Brain microvascular endothelial cell (primary cell): ENCODE measurements at regions not wholly inside any gene's neighbourhood (a gene's known extent, or its start where the extent isn't known, plus 50 kb on each side); places are given as distances from the start of the nearest gene placed in this dataset.

Experiments used
- DNase-seq: peaks from one replicate; pipeline ENCODE4 v3.0.0-alpha.2; 2020
- H3K27ac ChIP-seq: fragments of 250-450 bp; sonication (Bioruptor Pico); 2 replicates; pipeline ENCODE4 v1.5.1; 2020; ENCODE audit warnings: mild to moderate bottlenecking, moderate library complexity
- H3K27me3 ChIP-seq: fragments of 250-450 bp; sonication (Bioruptor Pico); replicated peaks from 2 replicates; pipeline ENCODE4 v1.5.1; 2020; ENCODE audit warnings: mild to moderate bottlenecking
- H3K36me3 ChIP-seq: fragments of 250-450 bp; sonication (Bioruptor Pico); replicated peaks from 2 replicates; pipeline ENCODE4 v1.5.1; 2020; ENCODE audit warnings: mild to moderate bottlenecking
- H3K4me3 ChIP-seq: 2 replicates; pipeline ENCODE4 v1.5.1; 2011; ENCODE audit warnings: low read depth, mild to moderate bottlenecking, control low read depth, low read length, moderate library complexity
- in situ Hi-C: cut with HindIII; loops from 2 replicates; pipeline ENCODE4 v1.10.0; 2017; ENCODE audit warnings: low sequenced_read_pairs, low pct_ligation_motif_present
- TF ChIP-seq, protein P1 (sequence below): IDR thresholded peaks from 2 replicates; pipeline ENCODE4 v1.5.1; 2011; ENCODE audit warnings: low read depth, mild to moderate bottlenecking, moderate library complexity, low read length, control low read depth, inconsistent platforms; ENCODE audit errors: missing control alignments

DNA sequence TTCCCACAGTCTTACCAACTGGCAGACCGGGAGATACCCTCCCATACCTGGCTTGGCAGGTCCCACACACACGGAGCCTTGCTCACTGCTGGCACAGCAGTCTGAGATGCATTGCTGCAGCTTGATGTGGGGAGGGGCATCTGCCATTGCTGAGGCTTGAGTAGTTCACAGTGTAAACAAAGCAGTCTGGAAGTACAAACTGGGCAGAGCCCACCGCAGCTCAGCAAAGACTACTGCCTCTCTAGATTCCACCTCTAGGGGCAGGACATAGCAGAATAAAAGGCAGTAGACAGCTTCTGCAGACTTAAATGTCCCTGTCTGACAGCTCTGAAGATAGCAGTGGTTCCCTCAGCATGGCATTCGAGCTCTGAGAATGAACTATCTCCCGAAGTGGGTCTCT, 69.6 kb upstream of the RELN start:
- TF ChIP-seq, protein P1, sequence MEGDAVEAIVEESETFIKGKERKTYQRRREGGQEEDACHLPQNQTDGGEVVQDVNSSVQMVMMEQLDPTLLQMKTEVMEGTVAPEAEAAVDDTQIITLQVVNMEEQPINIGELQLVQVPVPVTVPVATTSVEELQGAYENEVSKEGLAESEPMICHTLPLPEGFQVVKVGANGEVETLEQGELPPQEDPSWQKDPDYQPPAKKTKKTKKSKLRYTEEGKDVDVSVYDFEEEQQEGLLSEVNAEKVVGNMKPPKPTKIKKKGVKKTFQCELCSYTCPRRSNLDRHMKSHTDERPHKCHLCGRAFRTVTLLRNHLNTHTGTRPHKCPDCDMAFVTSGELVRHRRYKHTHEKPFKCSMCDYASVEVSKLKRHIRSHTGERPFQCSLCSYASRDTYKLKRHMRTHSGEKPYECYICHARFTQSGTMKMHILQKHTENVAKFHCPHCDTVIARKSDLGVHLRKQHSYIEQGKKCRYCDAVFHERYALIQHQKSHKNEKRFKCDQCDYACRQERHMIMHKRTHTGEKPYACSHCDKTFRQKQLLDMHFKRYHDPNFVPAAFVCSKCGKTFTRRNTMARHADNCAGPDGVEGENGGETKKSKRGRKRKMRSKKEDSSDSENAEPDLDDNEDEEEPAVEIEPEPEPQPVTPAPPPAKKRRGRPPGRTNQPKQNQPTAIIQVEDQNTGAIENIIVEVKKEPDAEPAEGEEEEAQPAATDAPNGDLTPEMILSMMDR: no peak
- Histone ChIP-seq H3K27ac (no peak overlapping the region), H3K4me3 (no peak overlapping the region), H3K27me3 (no peaks in the 10 kb centered on the region), H3K36me3 (no peaks in the 10 kb centered on the region)
- in situ Hi-C loops: no loop called here
- DNase-seq: no peak

DNA sequence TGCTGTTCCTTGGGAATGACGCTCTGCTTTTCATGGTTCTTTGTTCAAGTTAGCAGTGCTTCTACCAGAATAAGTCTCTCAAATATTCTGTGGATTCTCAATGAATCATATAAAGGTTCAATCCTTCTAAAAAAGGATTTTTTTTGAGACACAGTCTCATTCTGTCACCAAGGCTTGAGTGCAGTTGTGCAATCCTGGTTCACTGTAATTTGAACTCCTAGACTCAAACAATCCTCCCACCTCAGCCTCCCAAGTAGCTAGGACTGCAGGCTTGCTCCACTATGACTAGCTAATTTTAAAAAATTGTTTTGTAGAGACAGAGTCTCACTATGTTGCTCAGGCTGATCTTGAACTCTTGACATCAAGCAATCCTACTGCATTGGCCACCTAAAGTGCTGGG, 64.9 kb upstream of the RELN start:
- Histone ChIP-seq H3K27me3 (no peaks in the 10 kb centered on the region), H3K27ac (no peak overlapping the region), H3K36me3 (no peaks in the 10 kb centered on the region), H3K4me3 (no peak overlapping the region)
- TF ChIP-seq, protein P1: no peak
- DNase-seq: no peak
- in situ Hi-C loops: no loop called here

DNA sequence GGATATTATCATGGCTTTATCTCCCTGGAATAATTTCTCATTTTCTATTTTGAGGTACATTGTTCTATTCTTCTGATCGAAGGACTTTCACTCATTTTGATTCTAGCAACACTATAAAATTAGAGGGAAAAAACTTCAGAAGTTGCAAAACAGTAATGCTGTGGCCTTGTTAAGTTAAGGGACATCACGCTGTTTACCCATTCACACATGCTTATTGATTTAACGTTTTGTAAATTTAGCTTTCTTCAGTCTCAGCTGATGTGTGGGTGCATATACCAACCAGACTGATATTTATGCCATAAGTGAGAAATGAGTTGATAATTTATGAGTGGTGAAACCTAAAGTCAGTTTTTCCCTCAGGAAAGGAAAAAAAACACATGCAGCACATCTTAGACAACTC, 63.5 kb upstream of the RELN start:
- Histone ChIP-seq H3K27ac (no peak overlapping the region), H3K36me3 (no peaks in the 10 kb centered on the region), H3K4me3 (no peak overlapping the region), H3K27me3 (no peaks in the 10 kb centered on the region)
- TF ChIP-seq, protein P1: no peak
- in situ Hi-C loops: no loop called here
- no peak for DNase-seq

DNA sequence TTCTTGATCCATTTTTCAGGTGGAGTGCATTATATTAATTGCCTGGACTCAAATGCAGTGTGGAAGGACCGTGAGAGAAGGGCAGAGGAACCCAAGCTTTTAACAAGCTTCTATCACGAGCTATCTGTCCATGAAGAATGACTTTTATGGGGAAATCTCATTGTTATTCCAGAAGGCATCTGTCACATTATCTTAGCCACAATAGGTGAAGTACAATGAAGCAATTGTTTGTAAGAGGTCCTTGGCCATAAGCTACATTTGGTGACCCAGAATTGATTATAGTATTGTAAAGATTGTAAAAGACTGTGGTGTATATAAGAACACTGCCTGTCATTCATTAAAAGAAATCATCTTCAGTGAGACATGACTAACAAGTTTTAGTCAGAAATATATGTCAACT, 58.6 kb upstream of the RELN start:
- no peak for DNase-seq
- TF ChIP-seq, protein P1: no peak
- no peak overlapping the region for H3K27ac ChIP-seq
- no peak overlapping the region for H3K4me3 ChIP-seq
- no peaks in the 10 kb centered on the region for H3K27me3 ChIP-seq
- in situ Hi-C loops: no loop called here
- H3K36me3 ChIP-seq: no peaks in the 10 kb centered on the region

DNA sequence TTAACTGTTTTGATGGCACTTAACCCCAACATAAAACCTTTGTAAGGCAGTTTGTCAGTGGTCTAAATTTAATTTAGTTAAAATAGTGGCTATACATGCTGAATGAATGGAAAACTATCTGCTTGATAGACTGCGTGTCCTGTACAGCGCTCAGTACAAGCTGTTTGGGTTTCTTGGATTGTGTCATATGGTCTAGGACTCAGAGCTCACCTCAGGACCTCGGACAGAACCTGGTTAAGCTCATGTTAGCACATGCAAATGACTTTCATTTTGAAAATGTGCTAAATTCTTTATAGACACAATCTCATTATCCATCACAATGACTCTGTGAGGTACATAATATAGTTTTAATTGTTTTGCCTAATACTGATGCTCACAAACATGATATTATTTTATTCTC, 55.7 kb upstream of the RELN start:
- no peak overlapping the region for H3K27ac ChIP-seq
- H3K27me3 ChIP-seq: no peaks in the 10 kb centered on the region
- DNase-seq: peak; percentile 4
- in situ Hi-C loops: no loop called here
- no peak overlapping the region for H3K4me3 ChIP-seq
- H3K36me3 ChIP-seq: no peaks in the 10 kb centered on the region
- TF ChIP-seq, protein P1: no peak

DNA sequence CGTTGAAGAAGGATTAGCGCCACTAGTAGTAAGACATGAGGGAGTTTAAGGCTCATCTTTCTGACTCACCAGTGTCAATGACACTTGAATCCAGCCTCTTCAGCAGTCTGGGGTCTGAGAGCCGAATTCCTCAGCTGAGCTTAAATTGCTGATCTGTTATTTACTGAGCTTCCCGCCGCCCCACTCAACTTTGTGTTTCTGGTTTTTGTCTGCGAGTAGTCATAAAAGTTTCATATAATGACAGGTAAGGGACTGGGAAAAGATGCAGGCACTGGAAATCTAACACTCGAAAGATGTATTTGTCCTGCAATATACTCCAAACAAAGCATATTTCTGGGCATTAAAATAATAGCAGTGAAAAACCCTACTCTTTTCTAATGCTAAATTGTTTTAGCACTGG, 51.2 kb upstream of the RELN start:
- Histone ChIP-seq H3K27ac (no peak overlapping the region), H3K36me3 (no peaks in the 10 kb centered on the region), H3K4me3 (no peak overlapping the region), H3K27me3 (no peaks in the 10 kb centered on the region)
- in situ Hi-C loops: no loop called here
- TF ChIP-seq, protein P1: no peak
- DNase-seq: no peak
